PC-9 (cell line): ENCODE measurements at regions not wholly inside any gene's neighbourhood (a gene's known extent, or its start where the extent isn't known, plus 50 kb on each side); places are given as distances from the start of the nearest gene placed in this dataset.

ENCODE experiments used
- BruUV-seq: library from RNA; stranded (reverse); fragments of 400-500 nt; replicated peaks from 2 replicates; lab custom pipeline; 2021; lab: Mats Ljungman, UMichigan
- CTCF ChIA-PET: fragments of 300-600 bp; sonication (Branson Sonifier 250); formaldehyde crosslinking; loops from one replicate; lab custom pipeline; 2022; ENCODE audit warnings: antibody characterized with exemption; lab: Charles Lee
- POLR2A ChIA-PET: fragments of 300-600 bp; sonication (Branson Sonifier 250); formaldehyde crosslinking; loops from one replicate; lab custom pipeline; 2022; ENCODE audit warnings: antibody characterized with exemption; ENCODE audit not compliant: unreplicated experiment; lab: Charles Lee
- DNase-seq, 2 experiments: peaks; one replicate each; pipeline versions ENCODE4 v3.0.0 to v3.0.0-alpha.2; 2015 to 2022; ENCODE audit warnings: mixed read lengths in 1 of 2
- H2AFZ ChIP-seq: fragments of 200-600 bp; sonication (generic); 2 replicates; pipeline ENCODE4 v1.8.1; 2017; ENCODE audit warnings: antibody characterized with exemption
- H3F3A ChIP-seq: fragments of 200-600 bp; sonication (generic); 2 replicates; pipeline ENCODE4 v1.8.1; 2017; ENCODE audit warnings: antibody characterized with exemption, mild to moderate bottlenecking, low read depth; ENCODE audit not compliant: insufficient read depth
- H3K27ac ChIP-seq: fragments of 200-600 bp; sonication (generic); 2 replicates; pipeline ENCODE4 v1.6.1; 2016; ENCODE audit warnings: mixed run types
- H3K27me3 ChIP-seq: fragments of 200-600 bp; sonication (generic); 2 replicates; pipeline ENCODE4 v1.6.1; 2016; ENCODE audit warnings: low read depth, mixed run types; ENCODE audit not compliant: insufficient read depth
- H3K36me3 ChIP-seq: fragments of 200-600 bp; sonication (generic); 2 replicates; pipeline ENCODE4 v1.6.1; 2016; ENCODE audit warnings: low read depth, mixed run types
- H3K4me1 ChIP-seq: fragments of 200-600 bp; sonication (generic); replicated peaks from 2 replicates; pipeline ENCODE4 v1.6.1; 2016; ENCODE audit warnings: mixed run types; ENCODE audit not compliant: insufficient read depth
- H3K4me2 ChIP-seq: fragments of 200-600 bp; sonication (generic); 2 replicates; pipeline ENCODE4 v1.6.1; 2017; ENCODE audit warnings: mixed run types
- H3K4me3 ChIP-seq: fragments of 200-600 bp; sonication (generic); 2 replicates; pipeline ENCODE4 v1.6.1; 2016; ENCODE audit warnings: mixed run types
- H3K79me2 ChIP-seq: fragments of 200-600 bp; sonication (generic); 2 replicates; pipeline ENCODE4 v1.6.1; 2017; ENCODE audit warnings: low read depth, mixed run types
- H3K9me2 ChIP-seq: fragments of 200-600 bp; sonication (generic); 2 replicates; pipeline ENCODE4 v1.8.1; 2017; ENCODE audit warnings: mild to moderate bottlenecking; ENCODE audit not compliant: insufficient read depth
- H3K9me3 ChIP-seq: fragments of 200-600 bp; sonication (generic); 2 replicates; pipeline ENCODE4 v1.8.1; 2016; ENCODE audit warnings: low read depth; ENCODE audit not compliant: insufficient read depth
- H4K20me1 ChIP-seq: fragments of 200-600 bp; sonication (generic); 2 replicates; pipeline ENCODE4 v1.8.1; 2017; ENCODE audit not compliant: insufficient read depth
- CTCF ChIP-seq: fragments of 200-600 bp; sonication (generic); conservative IDR thresholded peaks from 2 replicates; pipeline ENCODE4 v1.6.1; 2017; ENCODE audit warnings: mixed run types, antibody characterized with exemption, mild to moderate bottlenecking, moderate library complexity
- EZH2 ChIP-seq: fragments of 200-600 bp; sonication (generic); IDR thresholded peaks from 2 replicates; pipeline ENCODE4 v1.8.0; 2017; ENCODE audit warnings: antibody characterized with exemption, low read depth
- intact Hi-C: fragments of 100-400 bp; cut with micrococcal nuclease; formaldehyde crosslinking; loops from one replicate; pipeline ENCODE4 v1.10.0; 2022; ENCODE audit not compliant: unreplicated experiment

GRCh38 chr12:107291018-107291417, 197.7 kb upstream of the CRY1 start:
- DNase-seq: no peak
- Histone ChIP-seq H3K27me3 (no peaks in the 10 kb centered on the region), H3K4me1 (peaks cover 36% of the 10 kb centered on the region), H3K36me3 (no peaks in the 10 kb centered on the region), H3K9me2 (no peaks in the 10 kb centered on the region), H3K4me3 (no peak overlapping the region), H3K27ac (no peak overlapping the region), H4K20me1 (no peaks in the 10 kb centered on the region), H3K4me2 (no peak overlapping the region), H3K79me2 (no peaks in the 10 kb centered on the region), H3F3A (peaks cover 26% of the 10 kb centered on the region), H3K9me3 (no peaks in the 10 kb centered on the region), H2AFZ (no peak overlapping the region)
- BruUV-seq: no TSS peak
- POLR2A ChIA-PET: no interaction called here
- intact Hi-C loops: no loop called here
- CTCF ChIA-PET: no interaction called here
- TF ChIP-seq CTCF: no peak
- no peak for TF ChIP-seq EZH2

GRCh38 chr12:107296681-107297089, 203.3 kb upstream of the CRY1 start:
- Histone ChIP-seq H3K4me2 (no peak overlapping the region), H2AFZ (no peak overlapping the region), H3K9me2 (0 out of 2 replicates have a peak, but pooled peaks cover 4% of the 10 kb centered on the region), H3K9me3 (no peaks in the 10 kb centered on the region), H3K27me3 (no peaks in the 10 kb centered on the region), H4K20me1 (no peaks in the 10 kb centered on the region), H3K79me2 (no peaks in the 10 kb centered on the region), H3K4me3 (no peak overlapping the region), H3K27ac (no peak overlapping the region), H3K36me3 (no peaks in the 10 kb centered on the region), H3K4me1 (peaks cover 25% of the 10 kb centered on the region), H3F3A (peaks cover 16% of the 10 kb centered on the region; the same call in 1 of the 2 replicates)
- peak in 1 of 2 experiments; percentile 9 for DNase-seq
- no TSS peak for BruUV-seq
- POLR2A ChIA-PET: interaction anchor here (0.7 kb wide), 1 partner anchor 1265 kb away, joined by 3 read pairs; the partner anchor contains the start of gene ISCU
- TF ChIP-seq CTCF (no peak), EZH2 (no peak)
- CTCF ChIA-PET: no interaction called here
- intact Hi-C loops: loop anchor here (2.0 kb wide), 1 partner anchor 20 kb away; no protein-coding TSS in a partner anchor

- Histone ChIP-seq H3K4me3 (no peak overlapping the region), H4K20me1 (no peaks in the 10 kb centered on the region), H3K36me3 (no peaks in the 10 kb centered on the region), H3F3A (no peaks in the 10 kb centered on the region), H3K9me2 (0 out of 2 replicates have a peak, but pooled peaks cover 4% of the 10 kb centered on the region), H3K27ac (no peak overlapping the region), H3K9me3 (0 out of 2 replicates have a peak, but pooled peaks cover 4% of the 10 kb centered on the region), H3K27me3 (no peaks in the 10 kb centered on the region), H2AFZ (no peak overlapping the region), H3K4me2 (no peak overlapping the region), H3K4me1 (no peaks in the 10 kb centered on the region), H3K79me2 (no peaks in the 10 kb centered on the region)
- DNase-seq: no peak
- TF ChIP-seq CTCF: no peak
- no peak for TF ChIP-seq EZH2
- no TSS peak for BruUV-seq
- POLR2A ChIA-PET: no interaction called here
- intact Hi-C loops: no loop called here
- CTCF ChIA-PET: no interaction called here
Measured at GRCh38 chr12:107302649-107303341, 209.4 kb upstream of the CRY1 start.
